HCT116 (cell line): ENCODE measurements at regions not wholly inside any gene's neighbourhood (a gene's known extent, or its start where the extent isn't known, plus 50 kb on each side); places are given as distances from the start of the nearest gene placed in this dataset.

Source experiments
- ATAC-seq: fragments of 200-7000 bp; cut with Tn5 transposase; 2 replicates; pipeline ENCODE4 v1.9.1; 2020; ENCODE audit warnings: mild to moderate bottlenecking, moderate library complexity
- BruUV-seq: library from RNA; stranded (reverse); fragments of 400-500 nt; replicated peaks from 2 replicates; lab custom pipeline; 2021; lab: Mats Ljungman, UMichigan
- CTCF ChIA-PET: fragments of 300-600 bp; sonication (Branson Sonifier 250); formaldehyde crosslinking; loops from one replicate; lab custom pipeline; 2021; ENCODE audit warnings: antibody characterized with exemption; lab: Charles Lee
- POLR2A ChIA-PET: fragments of 300-600, 350-600 bp; sonication (Branson Sonifier 250); formaldehyde crosslinking; loops from one replicate; lab custom pipeline; 2021; ENCODE audit warnings: antibody characterized with exemption; lab: Charles Lee
- RAD21 ChIA-PET, 2 experiments: fragments of 300-600 bp; sonication (Branson Sonifier 250); formaldehyde crosslinking; loops; one replicate each; lab custom pipeline; 2023; ENCODE audit warnings: low total read pairs in 2 of 2; ENCODE audit not compliant: uncharacterized antibody in 2 of 2, unreplicated experiment in 2 of 2, low non-redundant PET in 1 of 2; lab: Charles Lee
- DNase-seq: peaks from one replicate; pipeline ENCODE4 v3.0.0-alpha.2; 2010; ENCODE audit warnings: low read depth, low spot score
- H2AFZ ChIP-seq: fragments of 200-600 bp; shearing (Covaris generic), sonication (generic); 2 replicates; pipeline ENCODE4 v1.6.1; 2017; ENCODE audit warnings: low read depth, mixed run types, mixed read lengths, antibody characterized with exemption, low read length; ENCODE audit not compliant: poor library complexity, severe bottlenecking
- H3K27ac ChIP-seq: 2 replicates; pipeline ENCODE4 v1.5.1; 2012; ENCODE audit warnings: low read depth, low read length
- H3K27me3 ChIP-seq: fragments of 200-600 bp; sonication (generic); 2 replicates; pipeline ENCODE4 v1.6.1; 2016; ENCODE audit warnings: mixed run types, low read length, mixed read lengths; ENCODE audit not compliant: insufficient read depth
- H3K36me3 ChIP-seq, 2 experiments: fragments of 200-500 bp in 1 of 2; fragments of 200-600 bp in 1 of 2; sonication (Bioruptor generic) in 1 of 2; sonication (generic) in 1 of 2; 2 replicates each; pipeline versions ENCODE4 v1.5.1 to v1.6.1; 2014 to 2016; ENCODE audit warnings: low read length in 2 of 2, inconsistent platforms in 1 of 2, mixed read lengths in 1 of 2, mixed run types in 1 of 2; ENCODE audit not compliant: insufficient read depth in 2 of 2, control insufficient read depth in 1 of 2
- H3K4me1 ChIP-seq, 2 experiments: fragments of 200-600 bp in 1 of 2; sonication (generic) in 1 of 2; 2 replicates each; pipeline versions ENCODE4 v1.5.1 to v1.6.1; 2012 to 2017; ENCODE audit warnings: low read length in 2 of 2, inconsistent platforms in 1 of 2, mild to moderate bottlenecking in 1 of 2, mixed read lengths in 1 of 2, mixed run types in 1 of 2, moderate library complexity in 1 of 2; ENCODE audit not compliant: insufficient read depth in 2 of 2, control insufficient read depth in 1 of 2
- H3K4me2 ChIP-seq: fragments of 200-600 bp; sonication (generic); 2 replicates; pipeline ENCODE4 v1.6.1; 2017; ENCODE audit warnings: mixed run types, low read length, mixed read lengths
- H3K4me3 ChIP-seq, 2 experiments: fragments of 200-600 bp in 1 of 2; sonication (generic) in 1 of 2; replicated peaks in 1 of 2; 2 replicates each; pipeline ENCODE4 v1.5.1; 2011 to 2016; ENCODE audit warnings: low read length in 2 of 2, control low read depth in 1 of 2, low read depth in 1 of 2, mild to moderate bottlenecking in 1 of 2, mixed read lengths in 1 of 2, mixed run types in 1 of 2
- H3K79me2 ChIP-seq: fragments of 200-600 bp; sonication (generic); 2 replicates; pipeline ENCODE4 v1.6.1; 2017; ENCODE audit warnings: mild to moderate bottlenecking, mixed run types, low read length, moderate library complexity, mixed read lengths; ENCODE audit not compliant: insufficient read depth
- H3K9ac ChIP-seq: fragments of 200-600 bp; sonication (generic); 2 replicates; pipeline ENCODE4 v1.6.1; 2016; ENCODE audit warnings: low read length, mixed read lengths
- H3K9me2 ChIP-seq: fragments of 200-600 bp; sonication (generic), shearing (Covaris generic); 2 replicates; pipeline ENCODE4 v1.6.1; 2017; ENCODE audit warnings: mixed run types, mild to moderate bottlenecking, moderate library complexity; ENCODE audit not compliant: insufficient read depth
- H3K9me3 ChIP-seq, 2 experiments: fragments of 200-500 bp in 1 of 2; fragments of 200-600 bp in 1 of 2; sonication (Bioruptor generic) in 1 of 2; sonication (generic) in 1 of 2; 2 replicates each; pipeline ENCODE4 v1.6.1; 2014 to 2017; ENCODE audit warnings: low read length in 2 of 2, mixed read lengths in 2 of 2, inconsistent platforms in 1 of 2, low read depth in 1 of 2, mild to moderate bottlenecking in 1 of 2, mixed run types in 1 of 2, moderate library complexity in 1 of 2; ENCODE audit not compliant: control insufficient read depth in 1 of 2, insufficient read depth in 1 of 2
- H4K20me1 ChIP-seq: fragments of 200-600 bp; sonication (generic), shearing (Covaris generic); 2 replicates; pipeline ENCODE4 v1.6.1; 2017; ENCODE audit warnings: mixed run types, mild to moderate bottlenecking, moderate library complexity; ENCODE audit not compliant: insufficient read depth
- CEBPB ChIP-seq: IDR thresholded peaks from 2 replicates; pipeline ENCODE4 v1.6.1; 2012; ENCODE audit warnings: low read depth
- EGR1 ChIP-seq: IDR thresholded peaks from 2 replicates; pipeline ENCODE4 v1.6.1; 2012; ENCODE audit warnings: low read depth
- POLR2A ChIP-seq: IDR thresholded peaks from 2 replicates; pipeline ENCODE4 v1.7.0; 2011; ENCODE audit warnings: borderline replicate concordance; ENCODE audit not compliant: insufficient read depth, insufficient read length; ENCODE audit errors: extremely low read depth
- SIN3A ChIP-seq: IDR thresholded peaks from 2 replicates; pipeline ENCODE4 v1.6.1; 2012; ENCODE audit warnings: low read depth
- ZFX ChIP-seq: fragments of 450-650 bp; IDR thresholded peaks from 2 replicates; pipeline ENCODE4 v1.6.1; 2017
- intact Hi-C: fragments of 100-400 bp; cut with micrococcal nuclease; formaldehyde crosslinking; loops from 2 replicates; pipeline ENCODE4 v1.10.0; 2022
- TF ChIP-seq, protein P1 (sequence below): IDR thresholded peaks from 2 replicates; pipeline ENCODE4 v1.6.1; 2012
- TF ChIP-seq, protein P2 (sequence below), 3 experiments: fragments of 200-600 bp in 1 of 3; sonication (generic) in 1 of 3; IDR thresholded peaks in 2 of 3; conservative IDR thresholded peaks in 1 of 3; 2 replicates each; pipeline ENCODE4 v1.5.1; 2012 to 2017; ENCODE audit warnings: low read depth in 2 of 3, low read length in 2 of 3, antibody characterized with exemption in 1 of 3, borderline replicate concordance in 1 of 3, control low read depth in 1 of 3, mild to moderate bottlenecking in 1 of 3, mixed read lengths in 1 of 3, mixed run types in 1 of 3, moderate library complexity in 1 of 3; ENCODE audit not compliant: insufficient read depth in 1 of 3

DNA sequence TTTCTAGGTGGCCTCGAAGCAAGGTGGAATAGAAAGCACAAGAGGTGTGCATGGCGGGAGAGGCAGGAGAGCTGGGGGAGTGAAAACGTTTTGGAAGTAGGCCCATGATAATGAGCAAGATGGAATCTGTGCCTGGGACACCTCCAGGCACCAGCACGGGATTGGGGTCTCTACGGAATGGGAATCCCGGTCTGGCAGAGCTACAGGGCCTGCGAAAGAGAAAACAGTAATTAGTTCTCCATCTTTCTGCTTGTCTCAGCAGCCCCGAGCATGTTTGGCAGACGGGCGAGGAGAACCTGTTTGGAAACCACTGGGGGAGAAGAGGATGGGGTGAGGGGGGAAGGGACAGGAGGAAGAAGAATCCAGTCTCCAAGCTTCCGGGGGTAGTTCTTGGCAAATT, 258.7 kb downstream of the SOX9 start:
- CTCF ChIA-PET, result no interaction called here
- no peak for ATAC-seq
- no peak overlapping the region for H3K27ac ChIP-seq

More for the DNA sequence above, 258.7 kb downstream of the SOX9 start:
- no peak for DNase-seq
- POLR2A ChIA-PET, result interaction anchor here (0.6 to 1.3 kb wide), 2 partner anchors 8 to 219 kb away, joined by 3 to 5 read pairs; no protein-coding TSS in a partner anchor
- Histone ChIP-seq H3K79me2 (no peaks in the 10 kb centered on the region), H3K9ac (no peak overlapping the region), H3K27me3 (no peaks in the 10 kb centered on the region), H3K4me3 (no peak overlapping the region), H4K20me1 (no peaks in the 10 kb centered on the region), H2AFZ (no peak overlapping the region), H3K36me3 (no peaks in the 10 kb centered on the region), H3K4me2 (no peak overlapping the region), H3K9me3 (no peaks in the 10 kb centered on the region), H3K4me1 (peaks cover 34 to 42% of the 10 kb centered on the region in 2 experiments), H3K9me2 (no peaks in the 10 kb centered on the region)
- intact Hi-C loops, result no loop called here
- no TSS peak for BruUV-seq
- RAD21 ChIA-PET, result interaction anchor here in 1 of 2 experiments (0.6 kb wide), 1 partner anchor 370 kb away, joined by 3 read pairs; no protein-coding TSS in a partner anchor
- no peak for TF ChIP-seq CEBPB
- TF ChIP-seq, protein P1, sequence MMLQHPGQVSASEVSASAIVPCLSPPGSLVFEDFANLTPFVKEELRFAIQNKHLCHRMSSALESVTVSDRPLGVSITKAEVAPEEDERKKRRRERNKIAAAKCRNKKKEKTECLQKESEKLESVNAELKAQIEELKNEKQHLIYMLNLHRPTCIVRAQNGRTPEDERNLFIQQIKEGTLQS, result no peak
- TF ChIP-seq, protein P2, sequence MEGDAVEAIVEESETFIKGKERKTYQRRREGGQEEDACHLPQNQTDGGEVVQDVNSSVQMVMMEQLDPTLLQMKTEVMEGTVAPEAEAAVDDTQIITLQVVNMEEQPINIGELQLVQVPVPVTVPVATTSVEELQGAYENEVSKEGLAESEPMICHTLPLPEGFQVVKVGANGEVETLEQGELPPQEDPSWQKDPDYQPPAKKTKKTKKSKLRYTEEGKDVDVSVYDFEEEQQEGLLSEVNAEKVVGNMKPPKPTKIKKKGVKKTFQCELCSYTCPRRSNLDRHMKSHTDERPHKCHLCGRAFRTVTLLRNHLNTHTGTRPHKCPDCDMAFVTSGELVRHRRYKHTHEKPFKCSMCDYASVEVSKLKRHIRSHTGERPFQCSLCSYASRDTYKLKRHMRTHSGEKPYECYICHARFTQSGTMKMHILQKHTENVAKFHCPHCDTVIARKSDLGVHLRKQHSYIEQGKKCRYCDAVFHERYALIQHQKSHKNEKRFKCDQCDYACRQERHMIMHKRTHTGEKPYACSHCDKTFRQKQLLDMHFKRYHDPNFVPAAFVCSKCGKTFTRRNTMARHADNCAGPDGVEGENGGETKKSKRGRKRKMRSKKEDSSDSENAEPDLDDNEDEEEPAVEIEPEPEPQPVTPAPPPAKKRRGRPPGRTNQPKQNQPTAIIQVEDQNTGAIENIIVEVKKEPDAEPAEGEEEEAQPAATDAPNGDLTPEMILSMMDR (IDR thresholded peaks at IDR 0.05 in 2 of 3, conservative IDR thresholded peaks at IDR 0.05 in 1 of 3; ENCODE audit: borderline replicate concordance in 1 of 3, insufficient read depth in 1 of 3, low read depth in 2 of 3, low read length in 2 of 3), result no peak
- TF ChIP-seq EGR1, result no peak
- TF ChIP-seq ZFX, result no peak
- TF ChIP-seq POLR2A, result no peak
- TF ChIP-seq SIN3A, result no peak
